GM19351 (cell line): ENCODE measurements at regions not wholly inside any gene's neighbourhood (a gene's known extent, or its start where the extent isn't known, plus 50 kb on each side); places are given as distances from the start of the nearest gene placed in this dataset.
"Not testable (repeated sequence)": the region's sequence is repeated elsewhere in the genome, so short reads cannot be mapped to it uniquely, and the experiment has no call there.

ENCODE experiments used
- ATAC-seq: cut with Tn5 transposase; IDR thresholded peaks from one replicate; pipeline ENCODE4 v1.9.1; 2021; ENCODE audit warnings: mild to moderate bottlenecking, moderate library complexity; ENCODE audit not compliant: unreplicated experiment

DNA sequence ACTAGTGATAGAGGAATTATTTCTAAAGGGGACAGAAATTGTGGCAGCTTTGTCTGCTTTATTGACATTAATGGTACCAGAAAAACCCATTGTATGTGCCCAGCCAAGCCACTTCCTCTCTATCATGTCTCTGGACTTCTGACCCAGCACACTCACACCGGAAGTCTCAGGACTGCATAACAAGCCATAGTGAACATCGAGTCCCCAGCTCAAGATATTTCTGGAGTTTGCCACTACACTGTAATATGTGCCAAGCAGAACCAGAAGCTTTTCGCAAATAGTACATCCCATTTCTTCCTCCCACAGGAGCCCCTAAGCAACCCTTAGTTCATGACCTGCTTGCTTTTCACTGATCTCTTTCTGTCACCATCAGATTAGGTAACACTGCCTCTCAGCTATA is 187.4 kb upstream of the GHR start:
- no peak for ATAC-seq

DNA sequence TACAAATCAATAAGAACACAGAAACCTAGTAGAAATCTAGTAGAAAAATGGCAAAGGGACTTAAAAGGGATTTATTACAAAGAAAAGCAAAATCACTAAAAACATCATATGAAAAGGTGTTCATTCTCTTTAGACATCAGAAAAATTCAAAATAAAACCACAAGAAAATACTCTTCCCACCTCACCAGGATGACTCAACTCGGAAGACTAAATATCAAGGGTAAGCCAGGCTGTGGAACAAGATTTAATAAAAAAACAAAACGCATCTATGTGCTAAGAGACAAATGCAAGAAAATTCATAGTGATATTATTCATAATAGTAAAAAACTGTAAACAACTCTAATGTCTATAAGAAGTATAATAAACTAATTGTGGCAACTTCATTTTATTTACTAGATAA is 181.6 kb upstream of the GHR start:
- ATAC-seq: no peak

DNA sequence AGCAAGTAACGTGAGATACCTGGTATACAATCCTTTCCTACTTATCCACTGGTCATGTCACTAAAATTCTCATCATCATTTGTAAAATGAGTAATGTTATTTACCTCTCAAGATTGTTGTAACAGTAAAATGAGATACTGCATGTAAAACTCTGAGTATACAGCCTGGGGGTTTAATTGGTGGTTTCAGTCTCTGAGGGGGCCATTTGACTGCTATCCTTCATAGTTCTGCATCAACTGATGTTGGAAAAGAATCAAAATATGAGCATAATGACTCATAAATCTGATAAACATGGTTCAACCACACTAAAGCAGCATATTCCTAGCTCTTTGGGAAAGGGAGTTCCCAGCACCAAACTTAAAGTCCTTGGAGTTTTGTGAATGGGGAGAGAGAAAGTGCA is 181.0 kb upstream of the GHR start:
- ATAC-seq: no peak

DNA sequence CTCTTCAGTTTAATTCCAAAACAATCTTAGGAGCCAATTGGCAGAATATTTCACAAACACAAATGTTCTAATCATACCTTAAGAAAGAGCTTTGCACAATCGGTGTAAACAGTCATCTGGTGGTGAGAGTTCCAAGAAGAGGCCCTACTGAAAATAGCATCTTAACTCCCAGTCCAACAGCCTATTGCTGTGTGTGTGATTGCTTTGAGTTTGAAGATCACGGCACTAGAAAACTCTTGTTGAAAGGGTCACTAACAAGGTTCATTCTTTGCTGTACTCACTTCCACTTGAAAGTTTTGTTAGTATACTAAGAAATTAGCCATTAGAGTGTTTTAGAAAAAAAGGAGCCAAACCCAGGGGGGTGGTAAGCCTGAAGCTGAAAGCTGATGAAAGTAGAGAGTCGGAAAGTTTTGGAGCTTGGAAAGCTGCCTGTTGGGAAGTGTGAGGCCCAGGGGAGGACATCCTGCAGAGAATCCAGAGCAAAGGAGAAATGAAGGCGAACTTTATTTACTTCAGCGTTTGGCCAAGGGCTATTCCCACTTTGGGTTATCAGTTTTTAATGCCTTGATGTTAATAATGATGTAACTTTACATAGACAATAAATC is 180.3 kb upstream of the GHR start:
- no peak for ATAC-seq

- ATAC-seq: no peak
Measured at GRCh38 chr5:42252306-42252705, 170.9 kb upstream of the GHR start.

GRCh38 chr5:42259914-42260313 is 163.3 kb upstream of the GHR start:
- ATAC-seq: not testable (repeated sequence)

- ATAC-seq: no peak
Measured at GRCh38 chr5:42267091-42267490, 156.1 kb upstream of the GHR start.

- not testable (repeated sequence) for ATAC-seq
Measured at GRCh38 chr5:42268170-42268569, 155.1 kb upstream of the GHR start.

GRCh38 chr5:42268630-42269029 is 154.6 kb upstream of the GHR start:
- ATAC-seq: no peak

DNA sequence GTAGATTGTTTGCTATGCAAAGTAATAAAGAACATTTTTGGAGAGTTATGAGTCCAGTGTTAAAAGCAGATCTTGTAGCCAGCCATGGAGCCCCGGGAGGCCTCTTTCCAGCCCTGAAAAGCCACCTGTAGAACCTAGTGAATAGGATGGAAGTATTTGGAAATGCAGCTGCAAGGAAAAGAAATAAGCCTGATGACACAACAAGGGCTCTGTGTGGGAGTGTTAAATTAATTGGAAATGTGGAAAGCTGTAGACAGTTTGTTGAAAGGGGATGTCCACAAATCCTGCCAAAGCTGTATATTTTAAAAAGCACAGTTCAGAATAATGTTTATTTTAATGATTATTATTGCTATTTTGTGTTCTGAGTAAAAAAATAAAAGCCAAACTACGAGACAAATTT is 152.5 kb upstream of the GHR start:
- ATAC-seq: no peak

- no peak for ATAC-seq
Measured at GRCh38 chr5:42274913-42275312, 148.3 kb upstream of the GHR start.

DNA sequence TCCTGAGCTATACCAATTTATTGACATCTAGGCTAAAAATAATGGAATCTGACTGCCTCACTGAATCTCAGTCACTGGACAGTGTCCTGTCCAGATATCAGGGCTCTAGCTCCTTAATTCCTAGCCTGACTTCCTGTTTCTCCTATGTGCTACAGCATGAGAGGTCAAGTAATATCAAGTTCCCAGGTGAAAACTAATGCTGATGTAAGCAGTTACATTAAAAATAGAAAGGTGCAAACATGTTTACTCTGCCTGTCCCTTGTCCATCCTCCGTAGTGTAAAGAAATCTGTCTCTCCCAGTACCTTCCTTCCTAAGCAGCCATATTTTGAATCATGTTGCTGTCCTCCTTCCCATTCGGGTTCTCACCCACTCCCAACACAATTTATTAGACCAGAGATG is 145.9 kb upstream of the GHR start:
- no peak for ATAC-seq

DNA sequence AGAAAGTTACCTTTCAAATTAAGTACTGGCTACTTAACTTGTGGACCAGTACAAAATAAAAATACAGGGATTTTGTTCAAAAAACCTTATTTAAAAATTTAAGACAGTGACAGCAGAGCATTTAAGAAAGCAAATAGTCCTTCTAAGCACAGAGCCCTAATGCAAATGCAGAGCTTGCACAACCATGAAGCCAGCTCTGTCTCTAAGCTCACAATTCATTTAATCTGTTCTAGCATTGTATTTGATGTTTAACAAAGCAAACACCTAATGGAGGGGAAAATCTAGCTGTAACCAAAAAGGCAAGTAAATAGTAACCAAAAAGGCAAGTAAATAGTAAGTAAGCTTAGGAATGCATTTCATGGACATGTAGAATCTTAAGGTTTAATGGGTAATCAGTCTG is 138.7 kb upstream of the GHR start:
- ATAC-seq: no peak

DNA sequence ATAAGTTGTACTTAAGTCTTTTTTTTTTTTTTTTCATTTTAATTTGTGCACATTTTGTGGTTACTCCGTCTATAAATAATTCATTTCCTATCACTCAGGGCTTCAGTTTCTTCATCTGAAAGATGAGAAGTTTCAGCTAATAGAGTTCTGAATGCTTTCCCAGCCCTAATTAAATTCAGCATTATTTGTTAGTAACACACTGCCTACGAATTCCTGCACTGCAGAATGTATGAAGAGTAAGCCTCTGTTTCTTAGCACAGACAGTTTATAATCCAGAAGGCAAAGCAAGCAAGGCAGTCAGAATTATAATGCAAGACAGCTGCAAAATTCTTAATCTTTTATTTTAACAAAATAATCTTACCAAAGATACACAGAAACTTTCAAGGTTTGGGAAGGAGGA is 138.0 kb upstream of the GHR start:
- no peak for ATAC-seq

- ATAC-seq: no peak
Measured at GRCh38 chr5:42300496-42300895, 122.7 kb upstream of the GHR start.

DNA sequence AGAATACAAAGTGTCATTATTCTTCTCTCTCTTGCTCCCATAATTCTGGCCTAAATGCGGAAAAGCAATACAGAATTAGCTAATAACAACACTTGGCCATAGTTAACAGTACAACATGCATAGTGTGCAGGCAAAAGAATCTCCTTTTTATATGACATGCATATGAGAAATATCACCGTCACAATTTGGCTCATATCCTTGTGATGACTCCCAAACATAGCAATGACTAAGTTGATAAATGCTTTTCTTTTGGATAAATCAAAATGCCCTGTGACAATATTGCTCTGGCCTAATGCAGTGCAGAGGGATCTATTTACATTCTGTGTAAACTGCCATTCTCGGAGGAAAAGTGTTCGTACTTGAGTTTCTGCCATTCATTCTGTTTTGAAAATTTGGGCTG is 121.9 kb upstream of the GHR start:
- no peak for ATAC-seq

GRCh38 chr5:42302186-42302585 is 121.1 kb upstream of the GHR start:
- no peak for ATAC-seq

DNA sequence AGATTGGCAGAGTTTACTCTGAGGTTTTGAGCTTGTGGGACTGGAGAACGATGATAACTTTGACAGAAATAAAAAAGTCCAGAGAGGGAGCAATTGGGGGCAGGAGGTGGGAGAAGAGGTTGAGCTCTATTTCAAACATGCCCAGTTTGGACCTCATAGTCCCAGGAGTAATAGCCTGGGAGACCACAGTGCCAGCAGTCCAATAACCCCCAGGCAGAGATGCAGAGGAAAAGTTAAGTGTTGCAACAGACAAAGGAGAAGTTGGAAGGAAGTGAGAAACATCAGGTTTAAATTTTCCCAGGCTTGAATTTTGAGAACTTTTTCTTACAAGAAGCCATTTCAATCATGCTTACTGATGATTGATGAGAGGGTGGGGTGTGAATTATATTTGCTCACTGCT is 117.0 kb upstream of the GHR start:
- ATAC-seq: no peak

- ATAC-seq: no peak
Measured at GRCh38 chr5:42309865-42310264, 113.4 kb upstream of the GHR start.

- ATAC-seq: no peak
Measured at GRCh38 chr5:42315214-42315613, 108.0 kb upstream of the GHR start.

- ATAC-seq: no peak
Measured at GRCh38 chr5:42317575-42317974, 105.7 kb upstream of the GHR start.

DNA sequence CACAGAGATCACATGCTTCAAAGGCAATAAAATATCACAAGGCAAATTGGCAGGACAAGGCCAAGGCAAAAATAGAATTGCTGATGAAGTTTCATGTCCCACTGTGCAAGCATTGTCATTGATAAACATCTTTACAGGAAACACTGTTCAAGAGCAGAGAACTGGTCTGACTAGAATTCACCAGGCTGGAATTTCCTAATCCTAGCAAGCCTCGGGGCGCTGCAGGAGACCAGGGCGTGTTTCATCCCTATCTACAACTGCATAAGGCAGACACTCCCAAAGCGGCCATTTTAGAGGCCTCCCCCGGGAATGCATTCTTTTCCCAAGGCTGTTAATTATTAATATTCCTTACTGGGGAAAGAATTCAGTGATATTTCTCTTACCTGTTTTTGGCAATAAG is 103.7 kb upstream of the GHR start:
- not testable (repeated sequence) for ATAC-seq

GRCh38 chr5:42321785-42322184 is 101.5 kb upstream of the GHR start:
- ATAC-seq: no peak

- ATAC-seq: no peak
Measured at GRCh38 chr5:42337143-42337542, 86.1 kb upstream of the GHR start.
